ENCODE measurements at regions not wholly inside any gene's neighbourhood (a gene's known extent, or its start where the extent isn't known, plus 50 kb on each side); places are given as distances from the start of the nearest gene placed in this dataset.

DNA sequence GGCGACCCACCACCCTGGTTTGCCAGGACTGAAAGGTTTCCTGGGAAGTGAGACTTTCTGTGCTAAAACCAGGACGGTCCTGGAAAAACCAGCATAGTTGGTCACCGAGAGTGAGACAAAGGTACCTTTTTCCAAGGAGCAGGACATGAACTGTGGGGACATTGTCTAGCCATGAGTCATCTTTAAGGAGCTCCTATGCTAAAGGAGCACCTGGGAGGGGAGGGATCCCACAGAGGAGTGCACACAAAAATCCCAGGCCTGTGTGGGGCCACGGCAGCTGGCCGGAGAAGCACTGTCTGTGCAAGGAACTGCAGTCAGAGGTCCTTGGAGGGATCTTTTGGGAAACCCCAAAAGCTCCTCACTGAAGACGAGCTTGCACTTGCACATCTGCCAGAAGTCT lies 109.1 kb upstream of the PLEKHG1 start:
- H3K36me3 ChIP-seq (replicated peaks in 1 of 2; ENCODE audit: control extremely low read depth in 1 of 2, control insufficient read depth in 1 of 2, extremely low read depth in 1 of 2, insufficient read depth in 2 of 2, low read length in 1 of 2) = no peaks in the 10 kb centered on the region
- H3K4me3 Mint-ChIP-seq = no peak overlapping the region
- peaks cover 0 to 4% of the 10 kb centered on the region in 2 donors for H3K4me1 ChIP-seq (ENCODE audit: control insufficient read depth in 2 of 2, insufficient read depth in 2 of 2, low read length in 2 of 2)
- POLR2A ChIA-PET = no interaction called here
- TF ChIP-seq, protein P1, sequence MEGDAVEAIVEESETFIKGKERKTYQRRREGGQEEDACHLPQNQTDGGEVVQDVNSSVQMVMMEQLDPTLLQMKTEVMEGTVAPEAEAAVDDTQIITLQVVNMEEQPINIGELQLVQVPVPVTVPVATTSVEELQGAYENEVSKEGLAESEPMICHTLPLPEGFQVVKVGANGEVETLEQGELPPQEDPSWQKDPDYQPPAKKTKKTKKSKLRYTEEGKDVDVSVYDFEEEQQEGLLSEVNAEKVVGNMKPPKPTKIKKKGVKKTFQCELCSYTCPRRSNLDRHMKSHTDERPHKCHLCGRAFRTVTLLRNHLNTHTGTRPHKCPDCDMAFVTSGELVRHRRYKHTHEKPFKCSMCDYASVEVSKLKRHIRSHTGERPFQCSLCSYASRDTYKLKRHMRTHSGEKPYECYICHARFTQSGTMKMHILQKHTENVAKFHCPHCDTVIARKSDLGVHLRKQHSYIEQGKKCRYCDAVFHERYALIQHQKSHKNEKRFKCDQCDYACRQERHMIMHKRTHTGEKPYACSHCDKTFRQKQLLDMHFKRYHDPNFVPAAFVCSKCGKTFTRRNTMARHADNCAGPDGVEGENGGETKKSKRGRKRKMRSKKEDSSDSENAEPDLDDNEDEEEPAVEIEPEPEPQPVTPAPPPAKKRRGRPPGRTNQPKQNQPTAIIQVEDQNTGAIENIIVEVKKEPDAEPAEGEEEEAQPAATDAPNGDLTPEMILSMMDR (IDR thresholded peaks at IDR 0.05) = no peak
- no peak overlapping the region for H3K4me3 ChIP-seq (ENCODE audit: control extremely low read depth in 1 of 5, extremely low read depth in 1 of 5, insufficient read depth in 1 of 5, low read depth in 2 of 5, low read length in 4 of 5)
- 96% methylated on average over 6 of the region's 6 CpGs for WGBS (ENCODE audit: insufficient coverage)
- ATAC-seq (ENCODE audit: low read depth) = no peak
- no peak overlapping the region for H3K27ac Mint-ChIP-seq
- no peak overlapping the region for H3K4me2 ChIP-seq (replicated peaks; ENCODE audit: low read depth, low read length, poor library complexity, severe bottlenecking)
- H4K20me1 ChIP-seq (ENCODE audit: control insufficient read depth, insufficient read depth, low read length, poor library complexity, severe bottlenecking) = no peaks in the 10 kb centered on the region
- no peaks in the 10 kb centered on the region for H3K27me3 ChIP-seq (replicated peaks in 1 of 4; ENCODE audit: control extremely low read depth in 1 of 4, control insufficient read depth in 3 of 4, insufficient read depth in 4 of 4, low read length in 3 of 4)
- no peak overlapping the region for H2AFZ ChIP-seq (ENCODE audit: insufficient read depth, low read depth, low read length, poor library complexity, severe bottlenecking)
- peaks cover 0 to 8% (median 0%) of the 10 kb centered on the region in 3 donors for H3K9me3 ChIP-seq (ENCODE audit: control extremely low read depth in 1 of 3, control insufficient read depth in 2 of 3, insufficient read depth in 1 of 3, low read length in 2 of 3)
- H3K4me1 Mint-ChIP-seq = peaks cover 4% of the 10 kb centered on the region
- CTCF ChIA-PET = interaction anchor here (0.8 kb wide), 1 partner anchor 324 kb away, joined by 3 read pairs; no protein-coding TSS in a partner anchor
- H3K79me2 ChIP-seq (ENCODE audit: control insufficient read depth, insufficient read depth, low read length) = no peaks in the 10 kb centered on the region
- no peak for DNase-seq
- H3K27ac ChIP-seq (ENCODE audit: low read length in 2 of 2) = no peak overlapping the region
- H3K9me3 Mint-ChIP-seq (ENCODE audit: insufficient read depth) = no peaks in the 10 kb centered on the region
- H3K9ac ChIP-seq (ENCODE audit: low read length) = no peak overlapping the region
- intact Hi-C loops (cut with micrococcal nuclease) = no loop called here
- H3K27me3 Mint-ChIP-seq = no peaks in the 10 kb centered on the region

DNA sequence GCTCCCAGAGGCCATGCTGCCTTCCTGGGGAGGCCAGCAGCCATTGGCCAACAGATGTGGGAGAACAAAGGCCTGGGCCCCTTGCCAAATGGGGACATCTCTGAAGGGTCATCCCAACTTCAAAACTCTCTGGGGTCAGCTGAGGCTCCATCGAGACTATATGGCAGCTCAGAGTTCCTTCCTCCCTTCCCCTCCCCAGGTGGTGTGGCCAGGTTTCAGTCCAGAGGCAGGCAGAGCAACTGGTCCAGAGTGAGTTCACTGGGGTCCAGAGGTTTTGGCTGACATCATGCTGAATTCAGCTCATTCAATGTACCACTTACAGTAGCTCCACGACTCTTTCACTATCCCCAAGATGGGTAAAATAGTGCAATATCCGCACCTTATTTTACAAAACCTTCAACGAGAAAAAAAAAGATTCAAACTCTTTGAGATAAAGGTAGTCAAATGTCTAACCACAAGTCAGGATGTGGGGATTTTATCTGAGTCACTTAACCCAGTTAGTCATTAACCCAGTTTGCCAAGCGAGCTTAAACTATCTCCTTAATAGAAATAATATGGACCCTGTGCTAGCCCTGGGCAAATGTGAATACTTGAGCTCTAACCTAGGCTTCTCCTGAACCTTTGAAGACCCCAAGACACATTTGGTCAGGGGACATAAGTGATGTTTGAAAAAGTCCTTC lies 108.4 kb upstream of the PLEKHG1 start:
- POLR2A ChIA-PET = interaction anchor here (0.6 kb wide), 1 partner anchor 29 kb away, joined by 5 read pairs; no protein-coding TSS in a partner anchor
- no peaks in the 10 kb centered on the region for H3K9me3 Mint-ChIP-seq (ENCODE audit: insufficient read depth)
- no peak overlapping the region for H3K4me2 ChIP-seq (replicated peaks; ENCODE audit: low read depth, low read length, poor library complexity, severe bottlenecking)
- peaks cover 4% of the 10 kb centered on the region for H3K4me1 Mint-ChIP-seq
- H3K4me1 ChIP-seq (ENCODE audit: control insufficient read depth in 2 of 2, insufficient read depth in 2 of 2, low read length in 2 of 2) = peaks cover 0 to 4% of the 10 kb centered on the region in 2 donors
- 50% methylated on average over 1 of the region's 5 CpGs for WGBS (ENCODE audit: insufficient coverage)
- H3K27me3 Mint-ChIP-seq = no peaks in the 10 kb centered on the region
- intact Hi-C loops (cut with micrococcal nuclease) = no loop called here
- H3K36me3 ChIP-seq (replicated peaks in 1 of 2; ENCODE audit: control extremely low read depth in 1 of 2, control insufficient read depth in 1 of 2, extremely low read depth in 1 of 2, insufficient read depth in 2 of 2, low read length in 1 of 2) = no peaks in the 10 kb centered on the region
- H3K4me3 Mint-ChIP-seq = no peak overlapping the region
- H3K27me3 ChIP-seq (replicated peaks in 1 of 4; ENCODE audit: control extremely low read depth in 1 of 4, control insufficient read depth in 3 of 4, insufficient read depth in 4 of 4, low read length in 3 of 4) = no peaks in the 10 kb centered on the region
- TF ChIP-seq, protein P1 (IDR thresholded peaks at IDR 0.05) = no peak
- TF ChIP-seq EZH2 (IDR thresholded peaks at IDR 0.05; ENCODE audit: borderline replicate concordance, insufficient read depth, low read depth, low read length, poor library complexity, severe bottlenecking) = no peak
- ATAC-seq (ENCODE audit: low read depth) (peak; percentile 24), DNase-seq (peak; percentile 10)
- no peak overlapping the region for H2AFZ ChIP-seq (ENCODE audit: insufficient read depth, low read depth, low read length, poor library complexity, severe bottlenecking)
- H3K9ac ChIP-seq (ENCODE audit: low read length) = no peak overlapping the region
- H4K20me1 ChIP-seq (ENCODE audit: control insufficient read depth, insufficient read depth, low read length, poor library complexity, severe bottlenecking) = no peaks in the 10 kb centered on the region
- no peak overlapping the region for H3K4me3 ChIP-seq (ENCODE audit: control extremely low read depth in 1 of 5, extremely low read depth in 1 of 5, insufficient read depth in 1 of 5, low read depth in 2 of 5, low read length in 4 of 5)
- H3K27ac Mint-ChIP-seq = no peak overlapping the region
- H3K9me3 ChIP-seq (ENCODE audit: control extremely low read depth in 1 of 3, control insufficient read depth in 2 of 3, insufficient read depth in 1 of 3, low read length in 2 of 3) = peaks cover 0 to 8% (median 0%) of the 10 kb centered on the region in 3 donors
- CTCF ChIA-PET = interaction anchor here (0.8 kb wide), 1 partner anchor 324 kb away, joined by 3 read pairs; no protein-coding TSS in a partner anchor
- H3K79me2 ChIP-seq (ENCODE audit: control insufficient read depth, insufficient read depth, low read length) = no peaks in the 10 kb centered on the region
- no peak overlapping the region for H3K27ac ChIP-seq (ENCODE audit: low read length in 2 of 2)

All from B cell (primary cell).